Ovary (tissue), 3 donors: ENCODE measurements at regions not wholly inside any gene's neighbourhood (a gene's known extent, or its start where the extent isn't known, plus 50 kb on each side); places are given as distances from the start of the nearest gene placed in this dataset.

Source experiments
- CTCF ChIP-seq, 3 donors: fragments of 450-650 bp in 2 of 3; fragments of 200-600 bp in 1 of 3; IDR thresholded peaks; one replicate each; pipeline versions ENCODE4 v1.5.1 to v1.8.0; 2016 to 2022; ENCODE audit warnings: antibody characterized with exemption in 3 of 3, mild to moderate bottlenecking in 1 of 3
- POLR2A ChIP-seq: fragments of 450-650 bp; IDR thresholded peaks from one replicate; pipeline ENCODE4 v1.6.1; 2017; ENCODE audit warnings: antibody characterized with exemption, mild to moderate bottlenecking, moderate library complexity
- donor health status: DM: no; HTN: no; CAD: no.

- TF ChIP-seq CTCF (IDR thresholded peaks at IDR 0.05) (no peak), POLR2A (no peak)
Observed at GRCh38 chr19:30665449-30665848, 293.3 kb downstream of the ZNF536 start.
